Retina (tissue), 1 donor: ENCODE measurements at regions not wholly inside any gene's neighbourhood (a gene's known extent, or its start where the extent isn't known, plus 50 kb on each side); places are given as distances from the start of the nearest gene placed in this dataset.

Experiments used
- DNase-seq: peaks from one replicate; pipeline ENCODE4 v3.0.0-alpha.2; 2016

- DNase-seq = no peak
Observed at GRCh38 chr14:81673930-81674329, 140.3 kb upstream of the SEL1L start.

GRCh38 chr14:81676395-81676794 lies 142.7 kb upstream of the SEL1L start:
- no peak for DNase-seq

- no peak for DNase-seq
Observed at GRCh38 chr14:81676879-81677278, 143.2 kb upstream of the SEL1L start.

GRCh38 chr14:81677736-81678135 lies 144.1 kb upstream of the SEL1L start:
- no peak for DNase-seq

GRCh38 chr14:81679226-81679625 lies 145.6 kb upstream of the SEL1L start:
- DNase-seq = no peak

- DNase-seq = peak; percentile 31
Observed at GRCh38 chr14:81681541-81681940, 147.9 kb upstream of the SEL1L start.

GRCh38 chr14:81682134-81682533 lies 148.5 kb upstream of the SEL1L start:
- DNase-seq = no peak

- DNase-seq = peak; percentile 17
Observed at GRCh38 chr14:81682701-81683100, 149.0 kb upstream of the SEL1L start.

- no peak for DNase-seq
Observed at GRCh38 chr14:81684696-81685095, 151.0 kb upstream of the SEL1L start.

- no peak for DNase-seq
Observed at GRCh38 chr14:81686512-81686911, 152.9 kb upstream of the SEL1L start.

- DNase-seq = no peak
Observed at GRCh38 chr14:81691931-81692330, 158.3 kb upstream of the SEL1L start.

- no peak for DNase-seq
Observed at GRCh38 chr14:81694419-81694818, 160.8 kb upstream of the SEL1L start.

- no peak for DNase-seq
Observed at GRCh38 chr14:81709681-81710080, 176.0 kb upstream of the SEL1L start.

- peak; percentile 29 for DNase-seq
Observed at GRCh38 chr14:81710232-81710845, 176.7 kb upstream of the SEL1L start.

- DNase-seq = no peak
Observed at GRCh38 chr14:81715731-81716130, 182.1 kb upstream of the SEL1L start.

- DNase-seq = no peak
Observed at GRCh38 chr14:81716953-81717352, 183.3 kb upstream of the SEL1L start.

GRCh38 chr14:81723956-81724355 lies 190.3 kb upstream of the SEL1L start:
- no peak for DNase-seq

GRCh38 chr14:81727218-81727617 lies 193.6 kb upstream of the SEL1L start:
- DNase-seq = no peak

GRCh38 chr14:81728447-81728846 lies 194.8 kb upstream of the SEL1L start:
- no peak for DNase-seq

- DNase-seq = no peak
Observed at GRCh38 chr14:81729622-81730021, 196.0 kb upstream of the SEL1L start.

- no peak for DNase-seq
Observed at GRCh38 chr14:81737938-81738337, 204.3 kb upstream of the SEL1L start.

- DNase-seq = no peak
Observed at GRCh38 chr14:81738946-81739659, 205.4 kb upstream of the SEL1L start.

- no peak for DNase-seq
Observed at GRCh38 chr14:81743605-81744004, 210.0 kb upstream of the SEL1L start.

- DNase-seq = no peak
Observed at GRCh38 chr14:81751198-81751597, 217.5 kb upstream of the SEL1L start.

- DNase-seq = no peak
Observed at GRCh38 chr14:81759541-81759940, 225.9 kb upstream of the SEL1L start.
